Brain pericyte (primary cell): ENCODE measurements at regions not wholly inside any gene's neighbourhood (a gene's known extent, or its start where the extent isn't known, plus 50 kb on each side); places are given as distances from the start of the nearest gene placed in this dataset.

Experiments
- DNase-seq: peaks from one replicate; pipeline ENCODE4 v3.0.0-alpha.2; 2012; ENCODE audit warnings: low read depth, low spot score

- no peak for DNase-seq
These were observed 337.1 kb upstream of the AKR1E2 start for GRCh38 chr10:4488904-4489303.

GRCh38 chr10:4485636-4486035, 340.4 kb upstream of the AKR1E2 start:
- no peak for DNase-seq

- DNase-seq, result no peak
These were observed 342.2 kb upstream of the AKR1E2 start for GRCh38 chr10:4483811-4484210.

- no peak for DNase-seq
These were observed 343.3 kb upstream of the AKR1E2 start for GRCh38 chr10:4482659-4483058.

GRCh38 chr10:4481192-4481591, 344.8 kb upstream of the AKR1E2 start:
- no peak for DNase-seq

GRCh38 chr10:4479342-4479741, 346.7 kb upstream of the AKR1E2 start:
- DNase-seq, result no peak

- no peak for DNase-seq
These were observed 348.3 kb upstream of the AKR1E2 start for GRCh38 chr10:4477664-4478063.

- no peak for DNase-seq
These were observed 350.0 kb upstream of the AKR1E2 start for GRCh38 chr10:4475827-4476490.

- DNase-seq, result no peak
These were observed 351.2 kb upstream of the AKR1E2 start for GRCh38 chr10:4474829-4475228.

GRCh38 chr10:4473977-4474376, 352.0 kb upstream of the AKR1E2 start:
- DNase-seq, result no peak

GRCh38 chr10:4472190-4472904, 353.7 kb upstream of the AKR1E2 start:
- no peak for DNase-seq

GRCh38 chr10:4470231-4470835, 355.7 kb upstream of the AKR1E2 start:
- no peak for DNase-seq

GRCh38 chr10:4467481-4467880, 358.5 kb upstream of the AKR1E2 start:
- DNase-seq, result no peak

GRCh38 chr10:4460267-4460666, 365.7 kb upstream of the AKR1E2 start:
- no peak for DNase-seq

- DNase-seq, result no peak
These were observed 366.5 kb upstream of the AKR1E2 start for GRCh38 chr10:4459531-4459930.

GRCh38 chr10:4457597-4457996, 368.4 kb upstream of the AKR1E2 start:
- DNase-seq, result no peak

- DNase-seq, result no peak
These were observed 369.2 kb upstream of the AKR1E2 start for GRCh38 chr10:4456776-4457175.

GRCh38 chr10:4456279-4456678, 369.7 kb upstream of the AKR1E2 start:
- DNase-seq, result no peak

- no peak for DNase-seq
These were observed 372.1 kb upstream of the AKR1E2 start for GRCh38 chr10:4453950-4454349.

GRCh38 chr10:4453276-4453675, 372.7 kb upstream of the AKR1E2 start:
- no peak for DNase-seq

GRCh38 chr10:4450981-4451908, 374.8 kb upstream of the AKR1E2 start:
- no peak for DNase-seq

- DNase-seq, result no peak
These were observed 375.8 kb upstream of the AKR1E2 start for GRCh38 chr10:4450169-4450568.
